Hematopoietic multipotent progenitor cell (in vitro differentiated cells): ENCODE measurements at regions not wholly inside any gene's neighbourhood (a gene's known extent, or its start where the extent isn't known, plus 50 kb on each side); places are given as distances from the start of the nearest gene placed in this dataset.
A peak's percentile ranks its signal among the peaks of the same experiment; 100 is the strongest.

Source experiments
- DNase-seq, 3 donors: peaks; one replicate each; pipeline ENCODE4 v3.0.0-alpha.2; 2011 to 2015; ENCODE audit warnings: low read depth in 2 of 3, low spot score in 2 of 3

DNA sequence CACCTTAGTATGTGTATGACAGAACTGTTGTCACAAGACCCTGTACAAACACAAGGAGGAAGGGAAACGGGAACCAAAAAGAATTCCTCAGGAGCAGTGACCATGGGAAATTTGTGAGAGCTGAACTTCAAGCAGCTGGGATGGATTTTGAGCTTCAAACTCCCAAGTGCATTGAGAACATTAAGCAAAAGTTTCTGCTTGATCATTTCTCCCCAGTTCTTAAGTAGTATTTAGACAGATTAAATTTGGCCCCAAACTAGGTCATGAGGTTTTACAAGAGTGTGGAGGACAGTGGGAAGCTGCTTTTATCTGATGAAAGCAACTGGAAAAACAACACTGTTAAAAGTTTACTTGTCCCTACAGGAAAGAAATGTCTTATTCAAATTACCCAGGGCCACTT, 206.0 kb upstream of the DCN start:
- no peak for DNase-seq

GRCh38 chr12:91387461-91388134, 205.0 kb upstream of the DCN start:
- DNase-seq, result no peak

GRCh38 chr12:91384806-91385205, 202.2 kb upstream of the DCN start:
- DNase-seq, result no peak

- no peak for DNase-seq
Observed at GRCh38 chr12:91384366-91384765, 201.7 kb upstream of the DCN start.

DNA sequence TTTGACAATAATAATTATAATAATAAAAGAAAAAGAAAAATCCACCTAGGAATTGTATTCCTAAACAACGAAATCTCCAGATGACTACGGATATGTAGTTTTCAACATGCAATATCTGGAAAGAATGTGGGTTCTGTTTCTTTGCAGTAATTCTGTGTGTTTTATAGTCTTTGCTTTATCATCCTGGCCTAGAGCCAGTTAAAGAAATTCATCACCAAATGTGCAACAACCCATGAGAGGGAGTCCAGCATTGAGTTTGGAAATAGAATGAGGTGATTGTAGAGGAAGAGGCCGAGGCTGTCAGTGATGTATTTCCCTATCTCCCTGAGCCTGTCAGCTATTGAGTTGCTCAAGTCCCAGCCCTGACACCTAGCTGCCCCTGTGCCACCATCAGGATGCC, 200.5 kb upstream of the DCN start:
- DNase-seq, result no peak

GRCh38 chr12:91382081-91382543, 199.5 kb upstream of the DCN start:
- peak; percentile 80 to 91 (median 82) for DNase-seq

DNA sequence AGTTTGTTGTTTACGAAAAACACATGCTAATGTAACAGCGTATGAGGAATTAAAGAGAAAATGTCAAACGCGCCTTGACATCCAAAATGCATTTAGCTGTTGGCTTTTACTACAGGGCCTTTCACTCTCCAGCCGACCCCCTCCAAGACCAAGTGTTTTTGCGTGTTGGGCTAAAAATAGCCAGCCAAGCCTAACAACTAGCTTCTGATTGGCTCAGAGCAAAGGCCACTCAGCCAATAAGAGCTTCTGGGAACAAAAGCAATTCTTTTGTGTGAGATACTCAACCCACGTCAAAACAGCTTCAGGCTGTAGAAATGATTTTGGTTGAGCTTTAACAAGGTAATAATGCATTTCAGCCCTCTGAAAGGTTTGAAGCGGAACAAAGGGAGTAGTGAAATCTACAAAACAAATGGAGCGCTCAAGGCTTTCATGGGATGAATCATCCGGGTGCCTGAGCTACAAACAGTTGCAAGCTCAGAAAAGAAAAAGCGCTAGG, 198.7 kb upstream of the DCN start:
- peak in 2 of 3 donors; percentile 87 to 96 for DNase-seq

DNA sequence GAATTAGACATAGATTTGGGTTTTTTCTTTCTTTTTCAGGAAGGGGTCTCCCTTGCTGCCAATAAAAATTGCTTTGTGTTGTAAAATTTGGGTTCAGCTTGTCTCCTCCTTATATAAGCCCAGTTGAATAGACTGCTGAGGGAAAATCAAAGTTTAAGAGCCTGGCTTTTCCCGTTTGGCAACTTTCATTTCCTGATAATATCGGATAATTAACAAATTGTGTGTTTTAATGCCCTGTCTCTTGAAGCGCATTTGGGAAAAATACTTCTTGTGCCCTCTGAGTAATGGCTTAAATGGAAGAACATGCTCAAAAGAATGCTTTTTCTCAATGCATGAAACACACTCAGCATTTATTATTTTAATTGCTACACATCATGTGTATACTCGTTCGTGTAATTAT, 198.0 kb upstream of the DCN start:
- no peak for DNase-seq

- no peak for DNase-seq
Observed at GRCh38 chr12:91379051-91379775, 196.6 kb upstream of the DCN start.

GRCh38 chr12:91377436-91377835, 194.8 kb upstream of the DCN start:
- no peak for DNase-seq

DNA sequence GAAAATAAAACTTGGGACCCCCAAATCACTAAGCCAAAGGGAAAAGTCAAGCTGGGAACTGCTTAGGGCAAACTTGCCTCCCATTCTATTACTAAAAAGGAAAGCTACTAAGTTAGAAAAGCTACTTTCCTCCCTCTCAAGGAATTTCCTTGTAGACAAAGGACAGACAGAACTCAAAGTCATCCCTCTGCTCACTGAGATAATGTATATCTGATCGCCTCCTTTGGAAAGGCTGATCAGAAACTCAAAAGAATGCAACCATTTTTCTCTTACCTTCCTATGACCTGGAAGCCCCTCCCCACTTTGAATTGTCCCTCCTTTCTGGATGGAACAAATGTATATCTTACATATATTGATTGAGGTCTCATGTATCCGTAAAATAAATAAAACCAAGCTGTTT, 190.5 kb upstream of the DCN start:
- no peak for DNase-seq

DNA sequence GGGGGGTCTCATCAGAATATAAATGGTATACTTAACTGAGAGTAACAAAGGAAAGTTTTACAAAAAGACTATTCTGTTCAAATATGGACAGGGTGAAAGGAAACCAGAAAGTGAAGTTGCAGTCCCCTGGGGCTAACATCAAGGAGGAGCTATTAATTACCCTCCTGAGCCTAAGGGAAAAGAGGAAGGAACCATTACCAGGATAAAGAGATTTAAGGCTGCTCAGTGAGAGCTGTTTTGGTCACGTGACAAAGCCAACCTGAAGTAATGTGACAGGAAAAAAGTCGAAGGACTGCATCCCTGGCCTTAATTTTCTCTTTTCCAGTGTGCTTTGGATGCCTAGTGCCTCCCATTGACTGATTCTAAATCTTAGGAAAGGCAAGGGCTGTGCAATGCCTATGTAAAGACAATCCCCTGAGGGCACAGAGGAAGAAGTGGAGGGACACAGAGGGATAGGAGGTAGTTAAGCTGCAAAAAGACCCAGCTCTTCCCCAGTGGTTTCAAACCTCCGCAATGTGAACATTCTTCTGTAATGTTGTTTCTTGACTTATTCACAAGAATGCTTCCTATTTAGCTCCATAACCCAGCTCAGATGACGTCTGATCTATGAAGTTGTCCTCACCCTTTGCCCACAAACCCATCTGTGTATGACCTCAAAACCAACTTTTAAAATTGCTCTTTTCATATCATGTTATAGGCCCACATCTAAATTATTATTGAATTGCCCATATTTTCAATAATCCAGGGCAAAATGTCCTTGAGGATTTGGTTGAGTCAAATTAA, 187.7 kb upstream of the DCN start:
- DNase-seq, result no peak

- DNase-seq, result no peak
Observed at GRCh38 chr12:91368613-91369012, 186.0 kb upstream of the DCN start.

DNA sequence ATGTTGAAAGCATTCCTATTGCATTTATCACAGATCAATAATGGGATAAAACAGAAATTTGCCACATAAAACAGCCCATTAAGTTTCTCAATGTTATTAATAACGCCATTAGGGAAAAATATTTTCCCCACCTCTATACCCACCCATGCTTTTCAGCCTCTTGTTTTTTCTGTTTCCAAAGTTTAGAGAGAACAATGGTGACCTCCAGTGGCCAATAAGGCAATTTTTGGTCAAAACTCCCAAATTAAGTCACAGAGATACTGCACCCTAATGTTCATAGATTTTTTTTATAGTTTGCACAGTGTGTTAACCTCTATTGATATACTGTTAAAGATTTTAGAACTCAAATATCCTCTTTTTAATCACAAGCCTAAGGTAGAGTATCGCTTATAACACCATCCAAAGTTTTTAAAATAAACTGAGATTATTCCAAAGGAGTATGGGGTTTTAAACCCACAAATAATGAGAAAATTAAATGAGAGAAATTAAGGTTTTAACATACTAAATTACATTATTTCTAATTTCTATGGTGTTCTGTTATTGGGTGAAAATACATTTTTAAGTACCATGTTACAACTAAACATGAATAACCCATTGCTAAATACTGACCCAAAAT, 184.7 kb upstream of the DCN start:
- peak in 1 of 3 donors; percentile 48 for DNase-seq

DNA sequence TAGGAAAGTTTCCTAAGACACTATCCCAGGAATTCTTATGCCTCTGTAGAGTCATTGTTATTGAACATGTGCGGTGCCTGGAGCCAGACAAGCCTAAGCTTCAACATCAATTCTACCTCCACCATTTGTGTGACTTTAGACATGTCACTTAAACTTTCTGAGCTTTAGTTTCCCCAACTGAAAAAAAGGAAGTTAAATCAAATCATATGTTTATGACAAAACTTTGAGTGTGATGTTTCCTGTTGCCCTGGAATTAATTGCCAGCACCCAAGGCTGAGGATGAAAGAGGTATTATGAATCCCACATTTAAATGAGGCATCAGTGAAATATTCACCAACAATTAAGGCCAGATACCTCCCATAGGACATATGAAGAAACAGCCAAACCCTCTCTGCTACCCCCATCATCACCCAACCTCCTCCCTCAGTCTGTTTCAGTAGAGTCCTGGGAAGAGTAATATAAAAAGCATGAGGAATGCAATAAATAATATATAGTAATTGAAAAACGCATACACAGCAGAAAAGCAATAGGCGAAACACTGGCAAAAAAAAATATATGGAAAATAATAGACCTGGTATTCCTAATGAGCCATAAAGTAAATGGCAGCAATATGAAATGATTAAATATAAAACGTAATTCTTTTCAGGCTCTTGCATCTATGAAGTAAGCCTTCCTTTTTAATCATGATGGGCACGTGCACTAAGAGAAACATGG, 182.0 kb upstream of the DCN start:
- DNase-seq, result no peak

GRCh38 chr12:91361864-91362263, 179.2 kb upstream of the DCN start:
- DNase-seq, result peak in 2 of 3 donors; percentile 22 to 69

DNA sequence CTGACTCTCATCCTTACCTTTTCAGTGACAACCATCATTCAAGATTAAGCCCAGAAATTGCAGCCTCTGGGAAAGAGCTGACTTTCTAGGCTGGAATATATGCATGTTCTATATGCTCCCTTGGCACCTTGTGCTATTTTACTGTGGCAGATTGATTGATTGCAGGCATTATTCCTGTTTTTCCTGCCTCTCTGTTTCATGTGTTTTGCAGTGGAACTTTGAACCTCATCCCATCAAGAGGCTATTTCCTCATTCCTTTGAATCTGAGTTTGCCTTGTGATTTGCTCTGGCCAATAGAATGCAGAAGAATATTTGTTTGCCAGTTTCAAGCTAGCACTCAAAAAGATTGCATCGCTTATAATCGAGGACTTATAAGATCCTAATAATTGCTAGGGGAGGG, 174.8 kb upstream of the DCN start:
- no peak for DNase-seq

GRCh38 chr12:91356405-91356804, 173.8 kb upstream of the DCN start:
- DNase-seq, result no peak

- peak; percentile 1 to 80 (median 59) for DNase-seq
Observed at GRCh38 chr12:91355150-91356006, 172.8 kb upstream of the DCN start.
